ENCODE measurements at regions not wholly inside any gene's neighbourhood (a gene's known extent, or its start where the extent isn't known, plus 50 kb on each side); places are given as distances from the start of the nearest gene placed in this dataset.

DNA sequence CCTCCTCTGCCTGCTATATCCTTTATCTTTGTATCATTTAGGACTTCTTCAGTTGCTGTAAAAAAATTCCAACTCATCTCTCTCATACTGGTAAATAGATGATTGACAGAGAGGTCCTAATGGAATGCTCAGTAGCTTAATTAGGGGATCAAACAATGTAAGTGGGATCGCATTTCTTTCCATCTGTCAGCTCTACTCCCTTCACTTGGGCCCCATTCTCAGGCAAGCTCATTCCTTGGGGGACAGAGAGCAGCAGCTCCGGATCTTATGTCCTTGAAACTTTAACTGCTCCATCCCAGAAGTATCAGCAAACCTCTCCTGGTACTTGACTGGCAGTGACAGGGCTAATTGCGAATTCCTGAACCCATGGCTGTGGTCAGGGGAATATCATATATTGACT lies 146.7 kb downstream of the YTHDC2 start:
- CTCF ChIA-PET, result no interaction called here
- intact Hi-C loops (cut with micrococcal nuclease), result no loop called here

DNA sequence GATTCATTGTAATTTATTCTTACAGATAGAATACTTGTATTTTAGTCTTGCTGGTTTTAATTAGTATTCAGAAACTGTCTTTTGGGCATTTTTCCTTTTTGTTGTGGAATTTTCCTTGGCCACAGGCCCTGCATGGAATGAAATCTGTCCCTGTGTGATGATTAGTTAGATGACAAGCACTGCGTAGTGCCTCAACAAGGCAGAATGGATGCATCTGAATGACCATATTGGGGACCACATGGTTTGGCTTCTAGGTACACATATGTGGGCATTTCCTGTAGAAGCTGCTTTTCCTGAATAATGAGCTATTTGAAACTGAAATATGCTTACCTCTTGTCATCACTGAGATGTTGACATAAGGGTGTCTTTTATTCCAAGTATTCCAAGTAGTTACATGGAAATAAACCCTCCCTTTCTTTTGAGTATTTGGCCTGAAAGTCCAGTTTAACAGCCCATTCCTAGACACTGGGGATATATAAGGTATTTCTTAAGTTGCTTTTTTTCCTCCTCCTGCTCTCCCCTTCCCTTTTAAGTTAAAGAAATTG lies 147.3 kb downstream of the YTHDC2 start:
- no peaks in the 10 kb centered on the region for H4K20me1 ChIP-seq (ENCODE audit: control insufficient read depth, insufficient read depth, low read length, poor library complexity, severe bottlenecking)
- H3K27me3 ChIP-seq (replicated peaks in 1 of 4; ENCODE audit: control extremely low read depth in 1 of 4, control insufficient read depth in 3 of 4, insufficient read depth in 4 of 4, low read length in 3 of 4), result peaks cover 0 to 5% (median 0%) of the 10 kb centered on the region in 4 experiments
- no peak for ATAC-seq (ENCODE audit: low read depth)
- no peak overlapping the region for H3K27ac Mint-ChIP-seq
- ChIA-PET CTCF (no interaction called here), POLR2A (no interaction called here)
- no peak overlapping the region for H3K9ac ChIP-seq (ENCODE audit: low read length)
- H3K79me2 ChIP-seq (ENCODE audit: control insufficient read depth, insufficient read depth, low read length), result no peaks in the 10 kb centered on the region
- no peaks in the 10 kb centered on the region for H3K9me3 Mint-ChIP-seq (ENCODE audit: insufficient read depth)
- H3K4me2 ChIP-seq (replicated peaks; ENCODE audit: low read depth, low read length, poor library complexity, severe bottlenecking), result no peak overlapping the region
- DNase-seq, result no peak
- H3K4me1 Mint-ChIP-seq, result no peaks in the 10 kb centered on the region
- WGBS (ENCODE audit: insufficient coverage), result 100% methylated on average over 1 of the region's 1 CpG
- intact Hi-C loops (cut with micrococcal nuclease), result no loop called here
- H2AFZ ChIP-seq (ENCODE audit: insufficient read depth, low read depth, low read length, poor library complexity, severe bottlenecking), result no peak overlapping the region
- H3K27ac ChIP-seq (ENCODE audit: low read length in 2 of 2), result no peak overlapping the region
- no peak overlapping the region for H3K4me3 ChIP-seq (ENCODE audit: control extremely low read depth in 1 of 5, extremely low read depth in 1 of 5, insufficient read depth in 1 of 5, low read depth in 2 of 5, low read length in 4 of 5)
- no peaks in the 10 kb centered on the region for H3K4me1 ChIP-seq (ENCODE audit: control insufficient read depth in 2 of 2, insufficient read depth in 2 of 2, low read length in 2 of 2)
- TF ChIP-seq EZH2 (IDR thresholded peaks at IDR 0.05; ENCODE audit: borderline replicate concordance, insufficient read depth, low read depth, low read length, poor library complexity, severe bottlenecking), result no peak
- TF ChIP-seq, protein P1, sequence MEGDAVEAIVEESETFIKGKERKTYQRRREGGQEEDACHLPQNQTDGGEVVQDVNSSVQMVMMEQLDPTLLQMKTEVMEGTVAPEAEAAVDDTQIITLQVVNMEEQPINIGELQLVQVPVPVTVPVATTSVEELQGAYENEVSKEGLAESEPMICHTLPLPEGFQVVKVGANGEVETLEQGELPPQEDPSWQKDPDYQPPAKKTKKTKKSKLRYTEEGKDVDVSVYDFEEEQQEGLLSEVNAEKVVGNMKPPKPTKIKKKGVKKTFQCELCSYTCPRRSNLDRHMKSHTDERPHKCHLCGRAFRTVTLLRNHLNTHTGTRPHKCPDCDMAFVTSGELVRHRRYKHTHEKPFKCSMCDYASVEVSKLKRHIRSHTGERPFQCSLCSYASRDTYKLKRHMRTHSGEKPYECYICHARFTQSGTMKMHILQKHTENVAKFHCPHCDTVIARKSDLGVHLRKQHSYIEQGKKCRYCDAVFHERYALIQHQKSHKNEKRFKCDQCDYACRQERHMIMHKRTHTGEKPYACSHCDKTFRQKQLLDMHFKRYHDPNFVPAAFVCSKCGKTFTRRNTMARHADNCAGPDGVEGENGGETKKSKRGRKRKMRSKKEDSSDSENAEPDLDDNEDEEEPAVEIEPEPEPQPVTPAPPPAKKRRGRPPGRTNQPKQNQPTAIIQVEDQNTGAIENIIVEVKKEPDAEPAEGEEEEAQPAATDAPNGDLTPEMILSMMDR (IDR thresholded peaks at IDR 0.05), result no peak
- H3K4me3 Mint-ChIP-seq, result no peak overlapping the region
- no peaks in the 10 kb centered on the region for H3K36me3 ChIP-seq (replicated peaks in 1 of 2; ENCODE audit: control extremely low read depth in 1 of 2, control insufficient read depth in 1 of 2, extremely low read depth in 1 of 2, insufficient read depth in 2 of 2, low read length in 1 of 2)
- peaks cover 32% of the 10 kb centered on the region for H3K27me3 Mint-ChIP-seq
- H3K9me3 ChIP-seq (ENCODE audit: control extremely low read depth in 1 of 3, control insufficient read depth in 2 of 3, insufficient read depth in 1 of 3, low read length in 2 of 3), result no peaks in the 10 kb centered on the region

More for the DNA sequence above, 146.7 kb downstream of the YTHDC2 start:
- Histone ChIP-seq H3K4me2 (replicated peaks; ENCODE audit: low read depth, low read length, poor library complexity, severe bottlenecking) (no peak overlapping the region), H3K4me1 (ENCODE audit: control insufficient read depth in 2 of 2, insufficient read depth in 2 of 2, low read length in 2 of 2) (no peaks in the 10 kb centered on the region), H2AFZ (ENCODE audit: insufficient read depth, low read depth, low read length, poor library complexity, severe bottlenecking) (no peak overlapping the region), H3K36me3 (replicated peaks in 1 of 2; ENCODE audit: control extremely low read depth in 1 of 2, control insufficient read depth in 1 of 2, extremely low read depth in 1 of 2, insufficient read depth in 2 of 2, low read length in 1 of 2) (no peaks in the 10 kb centered on the region), H4K20me1 (ENCODE audit: control insufficient read depth, insufficient read depth, low read length, poor library complexity, severe bottlenecking) (no peaks in the 10 kb centered on the region), H3K27me3 (replicated peaks in 1 of 4; ENCODE audit: control extremely low read depth in 1 of 4, control insufficient read depth in 3 of 4, insufficient read depth in 4 of 4, low read length in 3 of 4) (peaks cover 0 to 5% (median 0%) of the 10 kb centered on the region in 4 experiments), H3K79me2 (ENCODE audit: control insufficient read depth, insufficient read depth, low read length) (no peaks in the 10 kb centered on the region), H3K9ac (ENCODE audit: low read length) (no peak overlapping the region), H3K27ac (ENCODE audit: low read length in 2 of 2) (no peak overlapping the region), H3K9me3 (ENCODE audit: control extremely low read depth in 1 of 3, control insufficient read depth in 2 of 3, insufficient read depth in 1 of 3, low read length in 2 of 3) (no peaks in the 10 kb centered on the region), H3K4me3 (ENCODE audit: control extremely low read depth in 1 of 5, extremely low read depth in 1 of 5, insufficient read depth in 1 of 5, low read depth in 2 of 5, low read length in 4 of 5) (no peak overlapping the region)
- WGBS (ENCODE audit: insufficient coverage), result 75% methylated on average over 1 of the region's 3 CpGs
- no peak for DNase-seq
- TF ChIP-seq EZH2 (IDR thresholded peaks at IDR 0.05; ENCODE audit: borderline replicate concordance, insufficient read depth, low read depth, low read length, poor library complexity, severe bottlenecking), result no peak
- TF ChIP-seq, protein P1 (IDR thresholded peaks at IDR 0.05), result no peak
- H3K4me1 Mint-ChIP-seq, result no peaks in the 10 kb centered on the region
- no peak overlapping the region for H3K27ac Mint-ChIP-seq
- H3K27me3 Mint-ChIP-seq, result peaks cover 32% of the 10 kb centered on the region
- POLR2A ChIA-PET, result no interaction called here
- H3K9me3 Mint-ChIP-seq (ENCODE audit: insufficient read depth), result no peaks in the 10 kb centered on the region
- no peak overlapping the region for H3K4me3 Mint-ChIP-seq
- no peak for ATAC-seq (ENCODE audit: low read depth)

Data from B cell (primary cell).